NCI-H1417 treated with DMSO at 0.1 percent for 48 hours (cell line): ENCODE measurements at regions not wholly inside any gene's neighbourhood (a gene's known extent, or its start where the extent isn't known, plus 50 kb on each side); places are given as distances from the start of the nearest gene placed in this dataset.
A peak's percentile ranks its signal among the peaks of the same experiment; 100 is the strongest.

ENCODE experiments used
- DNase-seq: peaks from one replicate; lab custom pipeline; 2025; lab: John Stamatoyannopoulos, UW

DNA sequence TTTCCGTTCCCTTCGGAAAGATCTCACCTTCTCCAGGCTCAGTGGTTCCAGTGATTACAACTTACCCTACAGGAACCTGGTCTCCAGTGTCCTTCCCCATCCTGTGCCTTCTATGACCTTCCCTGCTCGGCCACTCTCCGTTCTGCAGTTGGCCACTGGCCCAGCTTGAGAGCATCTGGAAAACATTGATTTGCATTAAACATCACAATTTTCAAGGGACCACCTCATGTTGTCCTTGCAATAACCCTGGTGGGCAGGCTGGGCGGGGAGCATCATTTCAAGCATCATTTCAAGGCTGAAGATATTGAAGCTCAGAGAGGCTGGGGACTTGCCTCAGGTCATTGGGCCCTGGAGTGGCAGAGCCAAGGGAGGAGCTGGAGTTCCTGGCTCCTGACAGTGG lies 177.4 kb downstream of the SEC61B start:
- DNase-seq = no peak

DNA sequence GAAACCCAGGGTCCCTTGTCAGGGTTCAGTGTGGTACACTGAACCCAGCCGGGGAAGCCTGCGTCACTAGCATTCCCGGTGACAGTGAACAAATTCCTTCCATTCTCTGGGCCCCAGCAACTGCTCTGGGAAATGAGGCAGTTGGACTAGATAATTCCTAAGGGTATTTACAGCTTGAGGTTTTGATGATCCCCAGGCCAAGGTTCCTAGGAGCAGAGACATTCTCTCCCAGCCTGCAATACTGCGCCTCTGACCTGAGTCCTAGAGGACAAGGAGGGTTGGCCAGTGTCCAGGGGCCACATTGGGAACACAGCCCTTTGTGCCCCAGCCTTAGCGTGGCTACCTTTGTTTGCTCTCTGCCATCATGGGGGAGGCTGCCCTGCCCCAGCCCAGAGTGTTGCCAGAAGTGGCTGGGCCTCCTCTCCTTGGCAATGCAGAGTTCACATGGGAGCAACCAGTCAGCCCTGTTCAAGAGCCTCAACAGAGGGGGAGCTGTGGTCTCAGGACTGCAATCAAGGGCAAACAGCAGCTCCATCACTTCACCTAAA lies 178.2 kb downstream of the SEC61B start:
- no peak for DNase-seq

DNA sequence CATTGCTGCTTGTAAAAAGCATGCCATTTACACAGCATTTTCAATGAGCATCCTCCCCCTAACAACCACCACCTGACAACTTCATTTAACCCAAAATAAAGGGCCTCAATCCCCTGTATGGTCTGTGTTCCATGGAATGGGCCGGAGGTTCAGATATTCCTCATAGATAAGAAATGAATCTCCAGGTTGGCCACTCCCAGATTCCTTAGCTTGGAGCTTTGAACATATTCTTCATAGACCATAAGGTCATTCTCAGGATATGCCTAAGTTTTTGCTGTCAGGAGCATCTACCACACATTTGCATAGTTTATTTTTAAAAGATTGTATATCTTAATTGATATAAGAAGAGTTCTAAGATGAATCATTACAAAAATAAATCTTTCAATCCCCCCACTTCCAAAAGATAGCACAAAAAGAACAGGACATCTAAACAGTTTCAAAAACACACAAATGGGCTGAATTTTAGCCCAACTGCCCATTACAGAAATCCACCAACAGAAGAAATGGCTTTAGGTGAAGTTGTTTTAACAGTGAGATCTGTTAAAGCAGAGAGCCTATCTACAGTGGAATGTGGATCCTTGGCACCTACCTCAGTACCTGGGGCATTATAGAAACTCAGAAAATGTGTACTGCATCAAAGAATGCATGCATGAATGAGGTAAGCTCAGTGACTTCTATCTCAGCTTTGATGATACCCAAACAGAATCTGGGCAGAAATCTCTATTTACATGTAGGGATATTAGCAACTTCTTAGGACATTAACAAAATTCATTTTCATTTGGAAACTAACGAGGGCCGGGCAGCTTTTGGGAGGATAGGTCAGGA lies 179.8 kb downstream of the SEC61B start:
- DNase-seq = no peak

DNA sequence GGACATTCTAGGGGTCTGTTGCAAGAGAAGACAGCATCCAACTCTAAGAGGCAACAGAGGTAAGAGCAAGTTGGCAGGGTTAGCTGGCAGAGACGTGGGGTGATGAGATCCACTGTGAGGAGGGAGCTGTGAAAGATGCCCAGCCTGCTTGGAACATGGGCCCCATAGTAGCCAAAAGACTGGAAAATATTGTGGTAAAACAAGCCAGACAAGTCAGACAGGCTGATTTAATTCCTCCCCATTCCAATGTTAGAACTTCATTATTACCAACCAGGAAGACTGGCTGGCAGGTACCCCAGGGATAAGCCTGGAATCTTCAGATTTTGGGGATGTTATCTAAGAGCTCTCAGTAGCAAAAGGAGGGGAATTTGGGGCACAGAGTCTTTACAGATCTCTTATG lies 181.3 kb downstream of the SEC61B start:
- DNase-seq = no peak

DNA sequence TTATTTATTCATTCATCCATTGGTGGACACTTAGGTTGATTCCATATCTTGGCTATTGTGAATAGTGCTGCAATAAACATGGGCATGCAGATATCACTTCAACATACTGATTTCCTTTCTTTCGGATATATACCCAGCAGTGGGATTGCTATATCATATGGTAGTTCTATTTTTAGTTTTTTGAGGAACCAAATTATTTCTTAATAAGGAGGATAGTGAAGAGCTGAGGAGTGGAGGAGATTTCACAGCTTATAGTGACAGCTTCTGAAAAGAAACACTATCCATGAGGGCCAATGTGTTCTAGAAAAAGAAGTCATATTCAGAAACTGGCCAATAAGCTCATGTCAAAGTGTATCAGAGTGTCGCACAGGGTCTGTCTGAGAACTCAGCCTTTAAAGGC lies 183.3 kb downstream of the SEC61B start:
- no peak for DNase-seq

DNA sequence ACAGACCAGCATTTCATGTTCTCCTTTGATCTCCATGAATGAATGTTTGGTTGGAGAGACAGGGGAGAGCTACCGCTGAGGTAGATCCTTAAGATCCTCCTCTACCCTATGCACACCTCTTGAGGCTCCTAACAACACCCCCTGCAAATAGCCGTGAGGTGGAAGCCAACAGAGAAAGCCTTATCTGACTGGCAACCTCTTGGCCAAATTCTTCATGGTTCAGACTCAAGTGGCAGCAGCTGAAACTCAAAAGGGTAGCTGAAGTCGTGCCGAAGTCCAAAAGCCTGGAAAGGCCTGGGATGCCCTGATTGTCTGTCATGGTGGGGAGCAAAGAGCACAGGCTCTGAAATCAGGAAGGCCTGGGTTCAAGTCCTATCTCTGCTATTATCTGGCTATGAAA lies 184.9 kb downstream of the SEC61B start:
- DNase-seq = no peak

DNA sequence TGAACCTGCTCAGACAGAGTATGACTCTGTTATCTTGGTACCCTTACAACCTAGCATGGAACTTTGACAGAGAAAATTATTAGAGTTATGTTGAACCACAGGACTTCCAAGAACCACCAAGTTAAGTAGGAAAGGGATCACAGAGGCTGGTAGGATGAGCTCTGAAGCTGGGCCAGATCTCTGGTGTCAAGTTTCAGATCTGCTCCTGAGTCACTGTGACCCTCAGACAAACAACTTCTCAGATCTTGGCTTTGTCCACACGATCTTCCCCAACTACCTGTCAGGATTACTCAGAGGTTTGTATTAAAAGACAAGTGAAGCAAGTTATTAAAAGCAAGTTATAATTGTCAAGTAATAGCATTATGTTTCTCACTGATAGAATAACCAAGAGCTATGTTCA lies 189.0 kb downstream of the SEC61B start:
- no peak for DNase-seq

DNA sequence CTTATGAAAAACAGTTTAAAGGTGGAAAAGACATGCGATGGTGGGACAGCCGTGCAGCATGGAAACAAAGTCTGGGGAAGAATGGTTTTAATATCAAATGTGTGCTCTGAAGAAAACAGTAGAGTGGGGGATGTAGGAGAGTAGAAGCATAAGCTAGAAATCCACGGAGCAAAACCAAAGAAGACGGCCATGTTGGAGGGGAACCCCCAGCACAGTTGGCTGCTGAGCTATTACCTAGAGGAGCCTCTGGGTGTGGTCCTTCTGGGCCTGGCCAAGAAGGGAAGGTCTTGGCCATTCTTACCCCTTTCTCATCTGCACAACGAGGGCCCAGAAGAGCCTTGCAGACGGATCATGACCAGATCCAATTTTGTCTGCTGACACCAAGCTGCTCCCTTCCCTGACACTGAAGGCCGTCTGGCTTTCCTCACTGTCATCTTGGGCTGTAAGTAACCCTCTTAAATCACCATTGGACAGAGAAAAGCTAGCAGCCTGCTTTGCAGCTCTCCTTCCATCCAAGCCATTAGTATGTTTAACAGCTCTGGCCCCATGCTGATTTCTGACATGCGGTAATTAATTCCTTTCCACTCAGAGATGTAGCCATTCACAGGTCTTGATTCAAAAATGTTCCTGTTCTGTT lies 189.5 kb downstream of the SEC61B start:
- DNase-seq = peak; percentile 84

DNA sequence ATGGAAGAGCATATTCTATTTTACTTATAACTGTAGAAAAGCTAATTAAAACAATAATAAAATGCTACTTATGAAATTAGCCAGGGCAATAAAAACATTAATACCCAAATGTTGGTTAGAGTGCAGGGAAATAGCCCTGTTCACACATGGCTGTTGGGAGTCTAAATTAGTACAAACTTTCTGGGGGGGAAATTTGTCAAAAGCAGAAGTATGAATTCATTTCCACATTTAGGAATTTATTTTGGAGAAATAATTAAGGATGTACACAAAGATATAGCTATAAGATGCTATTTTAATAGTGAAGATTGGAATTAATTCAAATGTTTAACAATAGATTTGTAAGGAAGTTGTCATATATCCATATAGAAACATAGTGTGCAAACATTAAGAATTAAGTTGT lies 190.5 kb downstream of the SEC61B start:
- no peak for DNase-seq

DNA sequence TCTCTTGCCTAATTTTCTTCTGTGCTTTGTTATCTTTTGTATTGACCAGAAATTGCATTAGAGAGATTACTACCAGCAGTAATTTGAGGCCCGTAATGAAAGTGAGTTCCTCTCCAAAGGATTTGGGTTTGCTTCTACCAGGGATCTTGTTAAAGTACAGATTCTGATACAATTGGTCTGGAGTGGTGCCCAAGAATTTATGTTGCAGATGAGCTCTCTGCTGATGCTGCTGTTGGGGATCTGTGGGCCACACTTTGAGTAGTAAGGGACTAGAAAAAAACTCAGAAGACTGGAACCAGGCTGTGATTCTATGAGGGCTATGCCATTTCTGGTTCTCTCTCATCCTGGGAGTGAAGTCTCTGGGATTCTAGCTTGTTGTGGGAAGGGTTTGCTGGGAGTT lies 192.2 kb downstream of the SEC61B start:
- no peak for DNase-seq

DNA sequence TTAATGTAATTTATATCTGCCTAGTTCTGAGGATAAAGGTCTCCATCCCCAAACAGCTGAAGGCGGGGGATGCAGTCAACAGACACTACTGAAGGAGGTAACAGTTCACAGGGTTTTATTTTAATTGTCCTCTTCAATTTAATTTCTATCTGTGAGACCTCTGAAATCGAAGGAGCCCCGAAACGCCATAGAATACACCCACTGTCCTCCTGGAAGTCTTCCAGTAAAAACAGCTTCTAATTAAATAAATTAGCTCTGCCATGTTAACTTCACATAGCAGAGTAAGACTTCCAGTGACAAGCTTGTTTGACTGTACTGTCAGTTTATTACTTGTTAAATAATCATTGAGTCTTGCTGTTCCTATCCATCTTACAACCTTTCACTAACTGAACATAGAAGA lies 193.5 kb downstream of the SEC61B start:
- no peak for DNase-seq

DNA sequence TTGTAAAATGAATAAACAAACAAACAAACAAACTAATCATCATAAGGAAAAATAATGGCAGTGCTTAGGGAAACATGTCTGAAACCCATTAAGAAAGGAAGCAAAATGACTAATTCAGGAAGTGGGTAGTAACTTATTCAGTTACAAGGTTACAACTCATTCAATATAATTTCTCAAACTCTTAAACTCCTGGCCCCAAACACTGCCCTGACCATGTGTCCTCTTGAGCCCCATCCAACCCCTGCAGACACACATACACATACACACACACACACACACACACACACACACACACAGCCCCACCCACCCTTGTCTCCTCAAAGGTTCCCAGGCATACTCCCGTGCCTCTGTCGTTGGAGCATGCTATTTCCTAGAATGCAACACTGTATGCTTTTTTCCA lies 193.9 kb downstream of the SEC61B start:
- DNase-seq = no peak

DNA sequence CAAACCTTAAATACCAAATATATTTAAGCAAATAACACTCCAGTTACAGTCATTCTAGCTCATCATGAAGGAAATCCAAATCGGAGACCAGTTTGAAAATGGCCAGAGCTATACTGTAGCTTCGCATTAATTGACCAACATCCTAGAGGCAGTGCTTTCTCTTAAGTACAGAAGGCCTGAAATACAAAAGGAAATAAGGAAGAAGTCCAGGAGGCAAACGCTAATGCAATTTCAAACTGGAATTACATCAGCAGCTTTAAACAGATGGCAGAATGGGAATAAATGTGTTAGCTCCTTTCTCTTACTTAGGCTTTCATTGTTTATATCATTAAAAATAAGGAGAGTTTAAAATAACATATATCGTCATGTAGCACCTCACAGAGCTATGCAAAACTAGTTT lies 197.0 kb downstream of the SEC61B start:
- no peak for DNase-seq

DNA sequence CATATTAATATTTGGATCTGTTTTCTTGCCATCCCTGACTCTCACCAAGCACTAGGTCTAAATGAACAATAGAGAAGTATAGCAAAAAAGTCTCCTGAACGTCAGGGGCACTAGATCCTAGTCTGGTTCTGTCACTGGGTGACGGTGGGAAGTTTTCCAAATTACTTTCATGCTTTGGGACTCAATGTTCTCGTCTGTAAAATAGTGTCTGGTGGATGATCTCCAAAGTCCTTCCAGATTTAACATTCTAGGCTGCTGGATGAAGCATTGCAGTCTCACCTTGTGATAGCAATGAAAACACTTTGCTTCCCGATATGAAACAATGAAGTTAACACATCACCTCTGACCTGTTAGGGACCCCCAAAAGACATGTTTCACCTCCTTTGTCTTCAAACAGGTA lies 199.3 kb downstream of the SEC61B start:
- DNase-seq = no peak

DNA sequence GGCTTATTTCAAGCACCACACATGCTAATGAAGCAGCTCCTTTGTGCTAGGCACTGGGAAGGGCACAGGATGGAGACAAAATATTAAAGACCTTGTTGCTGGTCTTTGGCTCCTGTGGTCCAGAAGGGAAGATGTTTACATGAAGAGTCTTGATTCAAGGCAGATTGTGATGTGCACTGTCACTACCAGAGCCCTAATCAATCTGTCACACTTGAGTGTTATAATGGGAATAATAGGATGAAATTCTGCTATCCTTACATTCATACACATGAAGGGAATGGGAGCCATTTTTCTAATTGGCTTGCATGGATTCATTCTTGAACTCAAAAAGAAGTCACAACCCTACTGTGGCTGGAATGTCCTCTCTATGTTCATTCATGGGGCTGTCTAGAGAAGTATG lies 203.0 kb downstream of the SEC61B start:
- no peak for DNase-seq

DNA sequence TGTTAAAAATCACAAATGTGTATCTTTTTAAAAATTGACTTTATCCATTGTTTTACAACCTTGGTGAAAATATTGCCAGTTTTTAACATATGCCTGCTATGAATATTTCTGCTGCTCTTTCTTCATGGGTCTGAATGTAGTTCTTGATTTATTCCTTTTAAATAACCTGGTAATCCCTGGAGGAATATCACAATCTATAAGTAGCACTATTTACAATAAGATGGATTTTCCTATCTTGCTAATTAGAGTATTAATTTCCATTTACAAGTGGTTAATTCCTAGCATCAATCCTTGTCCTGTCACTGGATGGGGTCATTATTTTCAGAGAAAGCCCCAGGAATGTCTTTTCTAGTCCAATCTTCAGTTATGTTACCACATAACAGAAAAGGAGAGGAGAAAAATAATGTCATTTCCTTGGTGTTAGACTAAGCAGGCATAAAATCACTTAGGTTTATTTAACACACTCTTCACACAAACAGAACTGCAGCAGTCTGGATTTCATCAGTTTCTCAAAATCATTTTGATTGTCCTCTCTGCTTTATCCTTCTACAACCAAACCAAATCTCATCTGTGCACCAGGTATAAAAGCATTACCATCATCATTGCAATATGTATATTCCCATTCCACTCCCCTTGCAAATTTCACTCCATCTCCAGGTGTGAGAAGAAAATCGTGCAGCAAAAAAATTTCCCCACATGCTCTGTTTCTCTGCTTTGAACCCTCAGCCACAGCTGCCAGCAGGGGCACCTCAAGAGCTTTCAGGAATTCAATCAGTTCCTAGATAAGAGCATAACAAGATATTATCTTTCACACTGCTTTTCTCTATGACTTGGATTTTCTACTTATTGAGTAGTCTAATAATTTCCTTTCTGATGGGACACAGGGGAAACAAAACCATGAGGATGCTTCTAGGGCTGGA lies 204.1 kb downstream of the SEC61B start:
- DNase-seq = no peak

DNA sequence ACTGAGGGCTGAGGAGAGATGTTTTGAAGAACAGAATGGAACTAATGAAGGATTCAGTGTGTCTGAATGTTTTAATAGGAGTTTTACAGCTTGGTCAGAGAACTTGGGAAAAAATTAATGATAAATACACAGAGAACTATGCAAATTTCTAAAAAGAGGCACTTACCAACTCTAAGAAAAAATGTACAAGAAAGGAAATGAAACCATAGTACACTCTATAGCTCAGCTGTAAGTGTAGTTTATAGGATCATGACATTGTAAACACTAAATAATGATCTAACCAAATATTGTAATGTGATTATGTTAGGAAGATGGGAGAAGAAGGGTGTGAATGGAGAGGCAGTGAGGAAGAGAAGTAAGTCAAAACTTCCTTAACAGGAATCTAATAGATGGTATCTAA lies 205.2 kb downstream of the SEC61B start:
- DNase-seq = no peak

DNA sequence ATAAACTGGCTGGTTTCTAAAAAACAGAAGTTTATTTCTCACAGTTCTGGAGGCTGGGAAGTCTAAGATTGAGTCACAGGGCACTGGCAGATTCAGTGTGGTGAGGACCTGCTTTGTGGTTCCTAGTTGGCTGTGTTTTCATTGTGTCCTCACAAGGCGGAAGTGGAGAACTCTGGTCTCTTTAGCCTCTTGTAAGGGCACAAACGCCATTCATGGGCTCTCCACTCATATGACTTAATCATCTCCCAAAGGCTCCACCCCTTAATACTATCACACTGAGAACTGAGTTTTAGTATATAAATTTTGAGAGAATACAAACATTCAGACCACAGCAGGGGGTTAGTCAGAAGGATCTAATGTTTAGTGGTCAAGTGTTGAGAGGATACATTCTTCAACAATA lies 208.2 kb downstream of the SEC61B start:
- no peak for DNase-seq

DNA sequence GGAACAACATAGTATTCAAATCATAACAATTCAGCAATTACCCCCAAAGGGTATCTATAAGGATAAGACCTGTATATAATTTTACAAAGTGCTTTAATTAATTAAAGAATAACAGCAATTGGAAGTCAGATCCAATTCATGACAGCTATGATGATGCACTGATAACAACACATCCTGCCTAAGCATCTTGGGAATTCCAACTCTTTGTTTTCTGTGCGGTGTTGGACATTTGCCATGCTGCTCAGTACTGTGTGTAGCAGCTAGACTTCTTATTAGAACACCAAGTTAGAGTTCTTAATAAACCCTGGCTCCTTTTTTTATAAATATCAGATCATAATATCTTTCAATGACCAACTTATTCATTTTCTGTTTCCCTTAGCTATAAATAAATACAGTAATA lies 209.0 kb downstream of the SEC61B start:
- no peak for DNase-seq

DNA sequence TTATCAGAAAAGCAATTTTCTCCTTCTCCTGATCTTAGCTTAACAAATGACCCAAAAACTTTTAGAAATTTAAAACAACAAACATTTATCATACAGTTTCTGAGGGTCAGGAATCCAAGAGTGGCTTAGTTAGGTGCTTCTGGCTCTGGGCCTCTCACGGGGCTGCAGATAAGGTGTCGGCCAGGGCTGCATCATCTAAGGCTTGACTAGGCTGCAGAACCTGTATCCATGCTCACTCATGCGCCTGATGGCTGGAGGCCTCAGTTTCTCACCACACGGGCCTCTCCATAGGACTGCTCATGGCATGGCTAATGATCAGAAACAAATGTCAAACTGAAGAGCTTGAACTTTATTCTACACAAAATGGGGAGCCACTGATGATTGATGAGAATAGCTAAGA lies 210.0 kb downstream of the SEC61B start:
- DNase-seq = no peak

DNA sequence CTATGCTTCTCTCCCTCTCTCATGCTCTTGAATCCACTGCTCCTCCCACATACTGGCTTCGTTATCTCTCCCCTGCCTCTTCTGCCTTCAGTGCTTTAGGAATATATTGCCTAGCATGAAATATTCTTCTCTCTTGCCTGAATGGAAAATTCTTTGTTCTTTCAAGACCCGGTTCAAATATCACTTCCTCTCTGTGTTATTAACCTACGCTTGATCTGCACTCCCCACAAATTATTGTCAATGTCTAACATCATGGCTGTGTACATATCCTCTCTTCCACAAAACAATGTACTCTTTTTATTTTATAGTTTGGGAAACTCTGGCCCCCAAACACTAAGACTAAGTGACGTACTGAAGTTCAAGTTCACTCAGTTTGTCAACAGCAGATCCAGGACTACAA lies 211.0 kb downstream of the SEC61B start:
- DNase-seq = no peak

DNA sequence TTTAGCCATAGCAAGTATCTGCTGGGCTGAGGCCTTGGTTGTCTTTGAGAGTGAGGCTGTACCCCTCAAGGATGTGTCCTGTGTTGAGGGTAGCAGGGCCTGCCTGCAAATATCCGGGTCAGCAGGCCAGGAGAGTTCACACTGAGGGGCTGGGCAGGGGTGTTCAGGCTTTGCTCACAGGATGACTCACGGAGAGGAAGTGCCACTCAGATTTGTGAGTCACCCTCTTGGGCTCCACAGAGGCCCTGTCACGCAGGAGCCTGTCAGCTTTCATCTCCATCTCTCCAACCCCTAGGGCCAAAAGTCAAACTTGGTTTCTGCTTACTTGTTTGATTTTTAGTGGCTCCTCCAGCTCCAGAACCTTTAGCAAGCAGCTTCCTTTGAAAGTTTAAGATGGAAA lies 211.5 kb downstream of the SEC61B start:
- no peak for DNase-seq

DNA sequence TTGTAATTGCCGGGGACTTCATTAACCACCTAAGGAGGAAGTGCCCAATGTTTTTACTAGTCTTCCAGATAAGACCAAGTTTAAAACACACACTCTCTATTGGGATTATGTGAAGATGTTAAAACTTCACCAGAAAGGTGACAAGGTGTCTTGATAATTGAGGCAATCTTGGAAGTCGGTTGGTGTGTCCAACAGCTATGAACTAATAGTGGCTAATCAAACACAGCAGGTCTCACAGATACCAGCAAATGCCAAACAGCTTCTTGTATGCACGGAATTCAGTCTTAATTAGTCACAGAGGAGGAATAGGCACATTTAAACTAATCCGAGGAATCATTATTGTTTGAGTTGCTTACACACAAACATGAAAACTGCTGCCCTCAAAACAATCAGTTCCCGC lies 214.5 kb downstream of the SEC61B start:
- no peak for DNase-seq
